Ishikawa (cell line): ENCODE measurements at regions not wholly inside any gene's neighbourhood (a gene's known extent, or its start where the extent isn't known, plus 50 kb on each side); places are given as distances from the start of the nearest gene placed in this dataset.

Source experiments
- CEBPB ChIP-seq: IDR thresholded peaks from 2 replicates; pipeline ENCODE4 v1.6.1; 2012
- CREB1 ChIP-seq: IDR thresholded peaks from 2 replicates; pipeline ENCODE4 v1.6.1; 2012; ENCODE audit warnings: low read depth
- EGR1 ChIP-seq: IDR thresholded peaks from 2 replicates; pipeline ENCODE4 v1.6.1; 2012
- EP300 ChIP-seq: IDR thresholded peaks from 2 replicates; pipeline ENCODE4 v1.6.1; 2012; ENCODE audit warnings: borderline replicate concordance
- FOXM1 ChIP-seq: IDR thresholded peaks from 2 replicates; pipeline ENCODE4 v1.6.1; 2012; ENCODE audit warnings: low read depth, borderline replicate concordance
- MAX ChIP-seq: IDR thresholded peaks from 2 replicates; pipeline ENCODE4 v1.6.1; 2012
- NFIC ChIP-seq: IDR thresholded peaks from 2 replicates; pipeline ENCODE4 v1.6.1; 2012
- RAD21 ChIP-seq: IDR thresholded peaks from 2 replicates; pipeline ENCODE4 v1.6.1; 2012; ENCODE audit warnings: low read depth
- REST ChIP-seq: IDR thresholded peaks from 2 replicates; pipeline ENCODE4 v1.6.1; 2012; ENCODE audit warnings: low read depth, mild to moderate bottlenecking
- TAF1 ChIP-seq: IDR thresholded peaks from 2 replicates; pipeline ENCODE4 v1.6.1; 2012; ENCODE audit warnings: low read depth, mild to moderate bottlenecking
- TCF12 ChIP-seq: IDR thresholded peaks from 2 replicates; pipeline ENCODE4 v1.6.1; 2012; ENCODE audit warnings: low read depth
- TEAD4 ChIP-seq: IDR thresholded peaks from 2 replicates; pipeline ENCODE4 v1.6.1; 2012
- USF1 ChIP-seq: IDR thresholded peaks from 2 replicates; pipeline ENCODE4 v1.6.1; 2012
- YY1 ChIP-seq: IDR thresholded peaks from 2 replicates; pipeline ENCODE4 v1.6.1; 2012; ENCODE audit warnings: low read depth
- ZBTB7A ChIP-seq: IDR thresholded peaks from 2 replicates; pipeline ENCODE4 v1.6.1; 2012; ENCODE audit warnings: low read depth

- no peak for TF ChIP-seq CREB1
- no peak for TF ChIP-seq TAF1
- no peak for TF ChIP-seq TCF12
- no peak for TF ChIP-seq FOXM1
- TF ChIP-seq EGR1 = no peak
- TF ChIP-seq TEAD4 = no peak
- TF ChIP-seq RAD21 = no peak
- no peak for TF ChIP-seq NFIC
- TF ChIP-seq MAX = no peak
- TF ChIP-seq YY1 = no peak
- TF ChIP-seq CEBPB = no peak
- no peak for TF ChIP-seq REST
- no peak for TF ChIP-seq USF1
- no peak for TF ChIP-seq ZBTB7A
- TF ChIP-seq EP300 = no peak
These were observed 72.2 kb upstream of the LRRC3B start for GRCh38 chr3:26550413-26550812.

GRCh38 chr3:26556637-26557036 lies 65.9 kb upstream of the LRRC3B start:
- TF ChIP-seq YY1 (no peak), CEBPB (no peak), ZBTB7A (no peak), MAX (no peak), TCF12 (no peak), FOXM1 (no peak), RAD21 (no peak), NFIC (no peak), REST (no peak), USF1 (no peak), EP300 (no peak), CREB1 (no peak), EGR1 (no peak), TAF1 (no peak), TEAD4 (no peak)

GRCh38 chr3:26558257-26558656 lies 64.3 kb upstream of the LRRC3B start:
- no peak for TF ChIP-seq REST
- TF ChIP-seq ZBTB7A = no peak
- no peak for TF ChIP-seq RAD21
- TF ChIP-seq TAF1 = no peak
- no peak for TF ChIP-seq USF1
- no peak for TF ChIP-seq TCF12
- no peak for TF ChIP-seq CEBPB
- no peak for TF ChIP-seq CREB1
- TF ChIP-seq YY1 = no peak
- TF ChIP-seq EP300 = no peak
- no peak for TF ChIP-seq FOXM1

- no peak for TF ChIP-seq TAF1
- no peak for TF ChIP-seq YY1
- TF ChIP-seq TEAD4 = no peak
- TF ChIP-seq NFIC = no peak
- TF ChIP-seq RAD21 = no peak
- no peak for TF ChIP-seq ZBTB7A
- TF ChIP-seq CEBPB = no peak
- no peak for TF ChIP-seq EGR1
- no peak for TF ChIP-seq CREB1
- TF ChIP-seq MAX = no peak
- no peak for TF ChIP-seq EP300
- TF ChIP-seq USF1 = no peak
- no peak for TF ChIP-seq FOXM1
These were observed 63.3 kb upstream of the LRRC3B start for GRCh38 chr3:26559227-26559626.
